Kidney (tissue), 13 donors: ENCODE measurements at regions not wholly inside any gene's neighbourhood (a gene's known extent, or its start where the extent isn't known, plus 50 kb on each side); places are given as distances from the start of the nearest gene placed in this dataset.

Experiments used
- DNase-seq, 5 donors: peaks; one replicate each; pipeline ENCODE4 v3.0.0-alpha.2; 2013 to 2020
- FAIRE-seq: peaks from 2 replicates; lab custom pipeline; 2012; peaks lifted over from hg19 to GRCh38; lab: Jason Lieb, UNC
- H3K27ac ChIP-seq, 2 donors: one replicate each; pipeline ENCODE4 v1.7.0; 2013; ENCODE audit warnings: low read depth in 2 of 2, low read length in 2 of 2, inconsistent platforms in 1 of 2
- H3K27me3 ChIP-seq: one replicate; pipeline ENCODE4 v1.7.1; 2013; ENCODE audit warnings: low read length, inconsistent platforms; ENCODE audit not compliant: control insufficient read depth, insufficient read depth
- H3K36me3 ChIP-seq, 3 donors: one replicate each; pipeline versions ENCODE4 v1.7.0 to v1.7.1; 2013; ENCODE audit warnings: low read length in 3 of 3, control low read depth in 1 of 3, inconsistent platforms in 1 of 3; ENCODE audit not compliant: insufficient read depth in 3 of 3, control insufficient read depth in 2 of 3
- H3K4me1 ChIP-seq, 3 donors: one replicate each; pipeline versions ENCODE4 v1.7.0 to v1.7.1; 2013; ENCODE audit warnings: low read length in 3 of 3, inconsistent platforms in 1 of 3, low read depth in 1 of 3; ENCODE audit not compliant: control insufficient read depth in 2 of 3, insufficient read depth in 2 of 3
- H3K4me3 ChIP-seq, 3 donors: one replicate each; pipeline versions ENCODE4 v1.7.0 to v1.8.1; 2013; ENCODE audit warnings: low read length in 3 of 3, control low read depth in 1 of 3, inconsistent platforms in 1 of 3
- H3K9ac ChIP-seq, 3 donors: one replicate each; pipeline versions ENCODE4 v1.7.0 to v1.7.1; 2013; ENCODE audit warnings: low read length in 3 of 3, control low read depth in 1 of 3, inconsistent platforms in 1 of 3
- H3K9me3 ChIP-seq, 3 donors: one replicate each; pipeline versions ENCODE4 v1.7.0 to v1.7.1; 2013; ENCODE audit warnings: low read length in 3 of 3, control low read depth in 1 of 3, inconsistent platforms in 1 of 3; ENCODE audit not compliant: control insufficient read depth in 2 of 3, insufficient read depth in 1 of 3
- intact Hi-C: fragments of 100-400 bp; cut with DNase I; formaldehyde crosslinking; loops from one replicate; pipeline ENCODE4 v1.11.1; 2022
- TF ChIP-seq, protein P1 (sequence below): IDR thresholded peaks from 3 replicates; pipeline ENCODE4 v1.5.1; 2012; ENCODE audit warnings: mild to moderate bottlenecking, moderate library complexity, borderline replicate concordance; ENCODE audit not compliant: insufficient read depth; ENCODE audit errors: extremely low read depth
- donor health status: control.
- donor health status: control.
- donor health status: control.
- donor health status: control.
- donor health status: control.
- donor health status: DM: yes; HTN: yes; CAD: no.
- donor health status: Normal renal cell carcinoma (clear cell type).

DNA sequence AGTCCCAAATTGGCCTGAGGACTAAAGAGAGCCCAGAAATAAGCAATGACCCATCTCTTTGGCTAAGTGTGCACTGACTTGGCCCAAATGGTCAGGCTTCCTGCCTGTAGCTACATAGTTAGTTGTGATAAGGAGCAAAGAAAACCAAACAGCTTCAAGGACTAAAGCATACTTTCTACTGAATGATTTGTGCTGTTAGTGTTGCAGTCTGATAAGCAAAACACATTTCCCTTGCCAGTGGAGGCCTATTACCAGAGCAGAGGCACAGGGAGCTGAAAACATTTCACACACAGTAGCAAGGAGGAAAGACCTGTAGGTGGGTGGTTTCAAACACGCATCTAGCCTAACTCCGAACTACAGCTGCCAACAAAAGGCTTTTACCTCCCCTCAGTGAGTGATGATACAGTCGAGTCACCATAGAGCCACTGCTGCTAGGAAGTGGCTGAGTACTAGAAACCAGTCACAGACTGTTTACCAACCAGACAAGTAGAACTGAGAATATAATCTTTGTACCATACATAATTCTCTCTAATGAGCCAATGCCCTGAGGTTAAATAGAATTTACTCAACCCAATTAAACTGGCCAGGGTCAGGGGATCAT is 222.3 kb upstream of the THBS1 start:
- TF ChIP-seq, protein P1, sequence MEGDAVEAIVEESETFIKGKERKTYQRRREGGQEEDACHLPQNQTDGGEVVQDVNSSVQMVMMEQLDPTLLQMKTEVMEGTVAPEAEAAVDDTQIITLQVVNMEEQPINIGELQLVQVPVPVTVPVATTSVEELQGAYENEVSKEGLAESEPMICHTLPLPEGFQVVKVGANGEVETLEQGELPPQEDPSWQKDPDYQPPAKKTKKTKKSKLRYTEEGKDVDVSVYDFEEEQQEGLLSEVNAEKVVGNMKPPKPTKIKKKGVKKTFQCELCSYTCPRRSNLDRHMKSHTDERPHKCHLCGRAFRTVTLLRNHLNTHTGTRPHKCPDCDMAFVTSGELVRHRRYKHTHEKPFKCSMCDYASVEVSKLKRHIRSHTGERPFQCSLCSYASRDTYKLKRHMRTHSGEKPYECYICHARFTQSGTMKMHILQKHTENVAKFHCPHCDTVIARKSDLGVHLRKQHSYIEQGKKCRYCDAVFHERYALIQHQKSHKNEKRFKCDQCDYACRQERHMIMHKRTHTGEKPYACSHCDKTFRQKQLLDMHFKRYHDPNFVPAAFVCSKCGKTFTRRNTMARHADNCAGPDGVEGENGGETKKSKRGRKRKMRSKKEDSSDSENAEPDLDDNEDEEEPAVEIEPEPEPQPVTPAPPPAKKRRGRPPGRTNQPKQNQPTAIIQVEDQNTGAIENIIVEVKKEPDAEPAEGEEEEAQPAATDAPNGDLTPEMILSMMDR: no peak
- Histone ChIP-seq H3K36me3 (no peaks in the 10 kb centered on the region), H3K9me3 (no peaks in the 10 kb centered on the region), H3K9ac (no peak overlapping the region), H3K27me3 (no peaks in the 10 kb centered on the region), H3K4me1 (no peaks in the 10 kb centered on the region), H3K27ac (no peak overlapping the region), H3K4me3 (no peak overlapping the region)
- intact Hi-C loops: no loop called here
- DNase-seq (peak in 2 of 5 donors; percentile 29 to 69), FAIRE-seq (no peak)

DNA sequence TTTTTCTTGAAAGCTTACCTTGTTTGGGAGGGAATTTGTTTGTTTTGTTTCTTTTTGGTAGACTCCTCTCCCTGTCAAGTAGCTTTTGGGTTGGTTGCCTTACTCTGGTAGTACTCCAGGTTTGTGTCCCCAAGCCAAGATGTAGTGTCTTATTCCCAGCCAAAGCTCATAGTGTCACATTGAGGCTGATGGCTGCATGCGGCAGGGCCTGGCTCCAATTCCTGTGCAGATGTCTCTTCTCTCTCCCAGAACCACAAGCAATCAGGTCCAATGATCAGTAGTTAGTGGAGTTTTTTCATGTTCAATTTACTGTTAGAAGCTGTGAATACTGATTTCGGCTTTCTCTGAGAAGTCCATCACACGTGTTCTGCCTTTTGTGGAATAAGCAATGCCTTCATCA is 221.1 kb upstream of the THBS1 start:
- no peaks in the 10 kb centered on the region for H3K27me3 ChIP-seq
- H3K4me3 ChIP-seq: no peak overlapping the region
- H3K9me3 ChIP-seq: no peaks in the 10 kb centered on the region
- no peak overlapping the region for H3K27ac ChIP-seq
- intact Hi-C loops: no loop called here
- FAIRE-seq (no peak), DNase-seq (no peak)
- H3K36me3 ChIP-seq: no peaks in the 10 kb centered on the region
- TF ChIP-seq, protein P1: no peak
- H3K9ac ChIP-seq: no peak overlapping the region
- H3K4me1 ChIP-seq: no peaks in the 10 kb centered on the region

DNA sequence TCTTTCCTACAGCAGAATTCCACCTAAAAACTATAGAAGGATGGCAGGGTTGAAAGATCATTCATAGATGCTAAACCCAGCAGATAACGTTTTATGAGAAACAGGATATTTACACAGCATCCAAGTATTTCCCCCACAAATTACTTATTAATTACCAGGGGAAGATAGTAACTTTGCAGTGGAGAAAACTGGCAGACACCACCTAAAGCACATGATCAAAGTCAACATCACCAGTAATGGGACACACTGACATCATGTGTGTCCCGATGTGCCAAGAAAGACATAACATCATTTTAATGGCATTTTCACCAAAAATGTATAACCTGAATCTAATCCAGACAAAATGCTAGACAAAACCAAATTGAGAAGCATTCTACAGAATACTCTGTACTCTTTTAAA is 220.4 kb upstream of the THBS1 start:
- no peaks in the 10 kb centered on the region for H3K27me3 ChIP-seq
- H3K4me1 ChIP-seq: no peaks in the 10 kb centered on the region
- intact Hi-C loops: no loop called here
- FAIRE-seq (no peak), DNase-seq (no peak)
- H3K27ac ChIP-seq: no peak overlapping the region
- H3K9me3 ChIP-seq: no peaks in the 10 kb centered on the region
- no peak overlapping the region for H3K4me3 ChIP-seq
- TF ChIP-seq, protein P1: no peak
- no peak overlapping the region for H3K9ac ChIP-seq
- no peaks in the 10 kb centered on the region for H3K36me3 ChIP-seq

DNA sequence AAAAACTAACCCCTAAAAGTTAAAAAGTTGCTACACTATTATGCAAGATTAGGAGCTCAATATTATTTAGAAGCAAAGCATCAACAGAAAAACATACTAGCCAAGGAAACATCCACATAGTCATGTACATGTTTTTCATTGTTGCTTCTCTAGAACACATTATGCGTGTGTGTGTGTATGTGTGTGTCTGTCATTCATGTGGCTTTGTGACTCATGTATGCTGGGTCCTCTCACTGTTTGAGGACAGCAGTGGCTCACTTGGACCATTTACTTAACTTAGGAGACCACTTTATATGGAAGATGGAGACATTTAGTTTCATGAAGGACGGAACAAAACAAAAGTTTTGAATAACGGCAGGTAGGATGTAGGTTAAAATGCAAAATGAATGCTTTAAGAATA is 219.4 kb upstream of the THBS1 start:
- intact Hi-C loops: no loop called here
- no peak overlapping the region for H3K27ac ChIP-seq
- DNase-seq: no peak
- H3K4me3 ChIP-seq: no peak overlapping the region
- no peaks in the 10 kb centered on the region for H3K9me3 ChIP-seq
- TF ChIP-seq, protein P1: no peak
- no peak for FAIRE-seq
- no peaks in the 10 kb centered on the region for H3K27me3 ChIP-seq
- no peak overlapping the region for H3K9ac ChIP-seq
- H3K36me3 ChIP-seq: no peaks in the 10 kb centered on the region
- no peaks in the 10 kb centered on the region for H3K4me1 ChIP-seq
